GM21447 (cell line): ENCODE measurements at regions not wholly inside any gene's neighbourhood (a gene's known extent, or its start where the extent isn't known, plus 50 kb on each side); places are given as distances from the start of the nearest gene placed in this dataset.
"Not testable (repeated sequence)": the region's sequence is repeated elsewhere in the genome, so short reads cannot be mapped to it uniquely, and the experiment has no call there.

ENCODE experiments used
- ATAC-seq: cut with Tn5 transposase; IDR thresholded peaks from one replicate; pipeline ENCODE4 v1.9.1; 2021; ENCODE audit not compliant: unreplicated experiment

DNA sequence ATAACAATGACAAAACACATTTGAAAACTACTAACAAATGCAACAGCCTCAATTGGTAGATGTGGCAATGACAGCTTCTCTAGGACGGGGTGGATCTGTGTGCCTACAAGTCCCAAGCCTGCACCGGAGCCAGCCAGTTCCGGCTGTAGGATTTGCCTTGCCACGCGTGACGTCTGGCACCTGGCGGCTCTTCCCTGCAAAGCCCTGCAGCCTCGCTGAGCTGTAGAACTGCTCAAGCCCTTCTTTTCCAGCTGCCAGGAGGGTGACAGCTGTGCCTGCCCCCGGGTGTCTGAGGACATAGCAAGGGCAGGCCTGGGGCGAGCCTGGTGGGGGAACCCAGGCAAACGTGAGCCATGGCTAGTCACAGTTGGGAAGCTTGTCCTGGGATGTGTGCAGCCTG is 4388.0 kb upstream of the TPTE start:
- not testable (repeated sequence) for ATAC-seq

DNA sequence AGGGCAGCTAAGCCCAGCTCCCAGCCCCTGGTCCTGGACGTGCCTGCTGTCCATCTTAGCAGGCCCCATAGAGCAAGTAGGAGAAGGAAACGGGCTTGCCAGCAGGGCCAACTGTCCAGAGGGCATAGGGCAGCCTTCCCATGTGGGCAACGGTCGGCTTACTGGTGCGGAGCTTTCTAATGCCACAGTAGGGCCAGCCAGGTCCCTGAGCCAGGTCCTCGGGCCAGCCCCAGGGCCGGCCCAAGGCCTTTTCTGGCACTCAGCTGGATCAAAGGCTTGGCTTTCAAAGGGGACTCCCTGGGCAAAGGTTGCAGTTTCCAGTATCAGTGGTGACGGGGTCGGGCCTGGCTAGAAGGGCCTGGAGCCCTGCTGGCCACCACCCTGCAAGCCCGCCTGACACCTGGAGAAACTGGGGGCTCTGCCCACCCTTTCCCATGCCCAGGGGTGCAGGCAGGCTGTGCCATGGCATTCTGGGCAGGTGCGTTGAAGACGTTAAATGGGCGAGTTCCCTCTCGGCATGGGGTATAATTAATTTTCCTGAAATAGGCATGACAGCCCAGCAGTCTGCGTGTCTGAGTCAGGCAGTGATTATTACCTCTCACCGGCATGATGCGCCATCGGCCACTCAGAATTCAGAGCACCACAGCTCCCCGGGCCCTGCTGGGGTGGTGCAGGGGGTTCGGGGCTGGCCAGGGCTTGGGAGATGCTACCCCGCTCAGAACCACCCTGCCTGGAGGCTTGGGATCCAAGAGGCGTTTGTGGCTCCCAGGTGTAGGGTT is 4387.3 kb upstream of the TPTE start:
- ATAC-seq: not testable (repeated sequence)

DNA sequence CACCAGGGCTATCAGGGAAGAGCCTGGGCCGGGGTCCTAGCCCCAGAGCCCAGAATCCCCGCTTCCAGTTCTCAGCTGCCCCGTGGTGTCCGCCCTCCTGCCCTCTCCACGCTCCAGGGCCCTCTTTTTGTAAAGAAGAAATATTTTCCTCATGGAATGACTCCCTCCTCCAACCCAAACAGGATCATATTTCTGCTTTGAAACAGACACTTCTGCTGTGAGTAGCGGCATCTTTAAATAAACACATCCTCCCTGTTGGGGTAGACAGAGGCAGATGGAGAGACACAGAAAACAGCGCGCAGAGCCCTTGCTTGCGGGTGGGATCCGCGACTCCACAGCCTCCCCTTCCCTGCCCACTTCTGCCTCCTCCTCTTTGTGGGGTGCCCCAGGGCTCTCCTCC is 4384.7 kb upstream of the TPTE start:
- not testable (repeated sequence) for ATAC-seq

DNA sequence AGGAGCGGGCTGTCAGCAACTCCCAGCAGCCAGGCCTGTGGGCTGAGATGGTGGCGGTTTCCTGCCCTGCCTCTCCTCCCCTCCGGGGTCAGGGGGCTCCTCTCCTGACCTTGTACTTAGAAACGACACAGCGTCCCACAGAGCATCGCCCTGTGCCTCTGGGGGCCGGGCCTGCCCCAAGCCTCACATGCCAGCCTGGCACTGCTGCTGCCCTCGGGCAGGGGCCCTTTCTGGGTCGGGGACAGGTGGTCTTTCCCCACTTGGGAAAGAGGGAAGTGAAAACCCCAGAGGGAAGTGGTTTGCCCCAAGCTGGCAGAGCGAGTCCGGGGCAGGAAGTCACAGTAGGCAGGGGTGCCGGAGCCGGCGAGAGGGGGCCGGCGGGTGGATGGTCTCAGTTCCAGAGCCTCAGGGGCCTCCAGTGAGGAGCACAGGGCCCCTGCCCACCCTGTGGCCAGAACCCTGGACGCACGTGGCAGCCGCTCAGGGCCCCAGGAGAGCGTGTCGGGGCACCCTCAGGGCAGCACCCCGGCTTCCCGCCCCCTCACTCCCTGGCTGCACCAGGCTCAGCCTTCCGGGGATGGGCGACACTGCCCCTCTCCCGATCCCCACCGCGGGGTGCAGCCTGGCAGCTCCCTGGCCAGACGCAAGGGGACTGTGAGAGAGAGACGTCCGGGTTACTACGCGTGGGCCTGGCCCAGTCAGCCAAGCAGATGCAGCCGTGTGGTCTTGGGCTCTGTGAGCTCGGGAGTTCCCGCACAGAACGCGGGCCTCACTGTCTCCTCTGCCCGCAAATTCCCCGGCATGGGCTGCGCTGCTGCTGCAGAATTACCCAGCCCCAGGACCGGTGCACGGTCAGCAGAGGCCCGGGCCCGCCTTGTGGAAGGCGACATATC is 4382.9 kb upstream of the TPTE start:
- peak; percentile 51 for ATAC-seq

DNA sequence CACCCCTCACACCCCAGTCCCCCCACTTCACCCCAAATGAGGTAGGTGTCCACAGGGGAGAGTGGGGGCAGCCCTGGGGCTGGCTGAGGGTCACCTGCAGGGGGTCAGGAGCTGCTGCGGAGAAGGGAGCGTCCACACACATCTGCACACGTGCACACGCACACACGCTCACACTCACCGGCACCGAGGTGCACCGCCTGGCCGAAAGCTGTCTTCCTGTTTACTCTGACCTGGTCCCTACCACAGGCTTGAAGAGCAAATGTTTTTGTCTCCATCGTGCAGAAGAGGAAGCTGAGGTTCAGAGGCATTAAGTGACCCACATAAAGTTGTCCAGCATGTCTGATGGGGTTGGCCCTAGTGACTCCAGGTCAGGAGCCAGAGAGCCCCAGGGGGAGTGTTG is 4382.1 kb upstream of the TPTE start:
- not testable (repeated sequence) for ATAC-seq

DNA sequence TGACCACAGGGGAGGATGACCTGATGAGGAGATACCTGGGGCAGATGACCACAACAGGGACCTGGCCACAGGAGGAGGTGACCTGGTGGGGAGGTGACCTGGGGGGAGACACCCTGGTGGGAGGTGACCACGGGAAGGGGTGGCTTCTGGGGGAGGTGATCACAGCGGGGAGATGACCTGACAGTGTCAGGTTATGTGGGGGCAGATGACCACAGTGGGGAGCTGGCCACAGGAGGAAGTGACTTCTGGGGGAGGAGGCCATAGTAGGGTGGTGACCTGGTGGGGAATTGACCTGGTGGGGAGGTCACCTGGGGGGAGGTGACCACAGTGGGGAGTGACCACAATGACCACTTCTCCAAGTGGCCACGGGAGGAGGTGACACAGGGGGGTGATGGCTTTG is 4381.5 kb upstream of the TPTE start:
- not testable (repeated sequence) for ATAC-seq

DNA sequence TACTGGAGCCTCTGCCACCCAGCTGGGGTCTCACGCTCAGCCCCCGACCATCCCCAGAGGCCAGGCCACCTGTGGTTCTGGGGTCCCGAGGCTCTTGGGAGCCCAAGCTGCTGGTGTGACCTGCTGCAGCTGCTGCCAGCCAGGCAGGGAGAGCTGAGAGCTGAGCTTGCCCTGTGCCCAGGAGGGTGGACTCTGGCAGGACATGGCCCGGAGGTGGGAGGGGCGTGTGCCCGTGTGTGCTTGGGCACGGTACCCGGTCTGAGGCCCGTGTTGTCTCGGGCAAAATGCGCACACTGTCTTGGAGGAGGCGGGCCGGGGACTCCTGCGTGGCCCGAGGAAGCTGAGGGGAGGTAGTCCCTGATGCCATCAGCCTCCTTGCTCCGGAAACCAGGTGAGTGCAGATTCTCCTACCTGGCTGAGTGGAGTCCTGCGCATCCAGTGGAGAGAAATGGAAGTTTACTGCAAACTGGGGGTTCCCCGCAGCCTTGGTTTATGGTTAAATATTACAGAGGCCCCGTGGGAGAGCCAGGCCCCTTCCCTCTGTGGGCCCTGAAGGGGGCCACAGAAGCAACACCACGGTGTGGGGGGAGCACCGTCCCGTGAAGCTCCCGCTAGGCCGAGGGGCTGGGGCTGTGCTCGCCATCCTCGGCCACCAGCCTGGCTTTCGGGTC is 4380.8 kb upstream of the TPTE start:
- ATAC-seq: not testable (repeated sequence)

DNA sequence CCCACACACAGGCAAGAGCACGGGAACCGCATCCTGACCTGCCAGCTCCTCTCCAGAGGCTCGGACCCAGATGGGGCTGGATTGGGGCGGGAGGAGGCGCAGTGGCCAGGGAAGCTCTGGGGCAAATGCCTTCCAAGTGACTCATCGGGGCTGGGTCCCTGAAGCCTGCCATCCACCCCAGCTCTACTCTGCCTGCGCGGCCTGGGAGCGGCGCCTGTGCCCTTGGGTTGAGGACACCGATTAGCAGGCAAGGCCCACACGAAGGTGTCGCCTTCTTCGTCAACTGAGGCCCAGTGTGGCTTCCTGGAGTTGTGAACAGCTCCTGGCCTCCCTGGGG is 4380.3 kb upstream of the TPTE start:
- not testable (repeated sequence) for ATAC-seq

DNA sequence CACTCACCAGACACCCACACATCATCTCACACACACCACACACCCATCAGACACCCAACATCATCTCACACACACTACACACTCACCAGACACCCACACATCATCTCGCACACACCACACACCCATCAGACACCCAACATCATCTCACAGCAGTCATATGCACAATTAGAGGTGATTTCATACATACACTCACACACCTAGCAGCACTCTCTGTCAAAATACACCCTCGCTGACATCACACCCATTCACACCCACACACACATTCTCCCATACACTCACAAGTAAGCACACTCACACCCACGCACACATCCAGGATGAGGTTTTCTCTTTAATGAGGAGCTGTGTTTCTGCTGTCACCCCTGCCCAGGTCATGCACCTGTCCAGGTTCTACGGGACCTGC is 4368.2 kb upstream of the TPTE start:
- ATAC-seq: not testable (repeated sequence)

DNA sequence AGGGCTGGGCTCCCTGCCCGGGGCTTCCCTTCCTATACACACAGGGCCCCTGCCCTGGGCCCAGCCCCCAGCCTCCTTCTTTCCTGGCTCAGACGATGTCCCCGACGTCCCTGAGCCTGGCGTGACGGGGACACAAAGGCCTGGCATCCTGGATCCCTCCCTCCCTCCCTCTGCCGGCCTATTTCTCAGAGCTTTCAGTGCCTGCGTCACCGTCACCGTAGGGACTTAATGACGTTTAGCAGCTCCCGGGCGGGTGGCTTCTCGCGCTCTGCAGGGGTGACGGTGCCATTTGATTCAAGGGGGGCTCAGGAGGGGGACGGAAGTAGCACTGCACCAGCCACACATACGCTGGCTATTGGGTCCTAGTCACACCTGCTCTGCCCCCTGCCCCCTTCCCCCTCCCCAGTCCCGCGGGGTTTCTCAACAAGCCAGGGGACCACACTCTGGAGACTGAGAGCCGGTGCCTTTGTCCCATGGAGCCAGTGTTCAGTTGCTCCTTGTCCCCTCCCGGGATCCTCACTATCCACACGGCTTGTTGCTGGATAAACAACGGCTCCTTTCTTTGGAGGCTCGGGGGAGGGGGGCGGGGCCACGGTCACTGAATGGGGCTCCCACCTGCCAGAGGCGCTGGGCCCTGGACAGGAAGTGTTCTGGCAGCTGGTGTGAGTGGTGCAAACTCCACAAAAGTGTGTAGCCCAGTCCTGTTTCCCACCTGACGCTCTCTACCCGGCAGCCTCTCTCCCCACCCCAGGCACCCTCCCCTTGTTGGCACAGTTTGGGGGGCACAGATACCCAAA is 4366.7 kb upstream of the TPTE start:
- not testable (repeated sequence) for ATAC-seq

DNA sequence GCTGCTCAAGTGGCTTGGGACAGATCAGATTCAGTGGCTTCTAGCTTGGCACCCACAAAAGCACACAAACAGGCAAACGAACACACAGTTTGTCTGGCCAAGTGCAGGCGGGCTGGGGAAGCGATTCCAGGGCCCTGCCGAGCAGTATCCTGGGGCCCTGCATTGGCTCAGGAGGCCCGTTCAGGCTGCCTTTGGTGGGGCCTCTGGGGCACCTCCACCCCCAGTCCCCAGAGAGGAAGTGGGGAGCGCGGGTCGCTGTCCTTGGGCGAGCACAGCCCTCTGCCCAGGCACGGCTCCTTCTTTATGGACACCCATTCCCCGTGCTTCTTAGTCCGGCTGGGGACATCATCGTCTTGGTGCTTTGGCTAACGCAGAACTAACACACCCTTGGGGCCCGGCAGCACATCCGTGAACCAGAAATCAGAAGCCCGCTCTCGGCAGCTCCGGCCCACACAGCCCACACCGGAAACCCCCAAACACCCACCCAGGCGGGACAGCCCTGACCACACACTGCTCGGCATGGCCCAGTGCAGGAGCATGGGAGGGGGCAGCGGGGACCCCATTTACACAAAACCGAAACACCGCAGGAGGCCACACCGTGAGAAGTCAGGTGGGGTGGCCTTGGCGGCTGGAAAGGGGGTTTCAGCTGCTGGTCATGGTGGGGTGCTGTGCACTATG is 4364.5 kb upstream of the TPTE start:
- peak; percentile 81 for ATAC-seq

DNA sequence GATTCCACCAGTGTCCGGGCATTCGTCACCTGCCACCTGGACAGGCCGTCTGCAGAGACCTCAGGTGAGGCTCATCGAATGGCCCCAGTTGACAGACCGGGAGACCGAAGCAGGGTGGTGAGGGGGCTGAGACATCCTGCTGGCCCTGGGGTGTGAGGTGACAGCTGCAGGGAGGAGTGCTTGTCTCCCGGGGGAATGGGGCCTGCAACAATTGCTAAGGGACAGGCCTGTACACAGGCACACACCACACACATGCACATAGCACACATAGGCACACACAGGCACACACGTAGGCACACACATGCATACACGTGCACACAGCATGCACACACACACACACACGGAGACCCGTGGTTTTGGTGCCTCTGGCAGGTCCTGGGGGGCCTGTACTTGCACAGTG is 4363.9 kb upstream of the TPTE start:
- peak; percentile 27 for ATAC-seq

DNA sequence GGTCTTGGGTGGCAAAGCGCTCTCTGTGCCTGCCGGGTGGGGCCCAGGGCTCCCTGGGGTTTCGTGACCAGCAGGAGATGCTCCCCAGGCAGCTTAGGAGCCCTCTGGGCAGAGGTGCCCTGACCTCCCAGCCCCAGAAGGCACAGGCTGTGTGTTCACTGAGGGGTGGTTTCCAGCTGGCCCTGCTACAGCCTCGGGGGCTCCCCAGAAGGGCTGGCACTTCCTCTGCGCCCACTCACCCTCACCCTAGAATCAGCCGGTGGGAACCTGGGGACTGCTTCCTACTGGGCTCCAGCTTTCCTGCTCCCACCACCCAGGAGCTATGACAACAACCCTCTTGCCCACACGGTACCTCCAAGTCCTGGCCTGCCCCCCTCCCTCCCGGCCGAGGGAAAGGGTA is 4363.2 kb upstream of the TPTE start:
- ATAC-seq: not testable (repeated sequence)
